ENCODE measurements at regions not wholly inside any gene's neighbourhood (a gene's known extent, or its start where the extent isn't known, plus 50 kb on each side); places are given as distances from the start of the nearest gene placed in this dataset.

DNA sequence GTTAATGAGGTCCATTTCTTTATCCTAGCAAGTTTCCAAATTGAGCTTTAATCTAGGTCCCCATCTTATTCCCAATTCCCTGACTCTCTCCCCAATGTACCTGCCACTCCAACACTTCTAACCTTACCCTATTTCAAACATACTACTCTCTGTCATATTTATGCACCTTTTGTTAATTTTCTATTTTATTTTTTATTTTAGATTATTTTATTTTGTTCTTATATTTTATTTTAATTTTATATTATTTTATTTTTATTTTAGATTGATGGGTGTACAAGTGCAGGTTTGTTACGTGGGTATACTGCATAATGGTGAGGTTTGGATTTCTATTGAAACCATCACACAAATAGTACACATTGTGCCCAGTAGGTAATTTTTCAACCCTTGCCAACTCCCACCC, 333.9 kb upstream of the ERCC4 start:
- TF ChIP-seq, protein P1, sequence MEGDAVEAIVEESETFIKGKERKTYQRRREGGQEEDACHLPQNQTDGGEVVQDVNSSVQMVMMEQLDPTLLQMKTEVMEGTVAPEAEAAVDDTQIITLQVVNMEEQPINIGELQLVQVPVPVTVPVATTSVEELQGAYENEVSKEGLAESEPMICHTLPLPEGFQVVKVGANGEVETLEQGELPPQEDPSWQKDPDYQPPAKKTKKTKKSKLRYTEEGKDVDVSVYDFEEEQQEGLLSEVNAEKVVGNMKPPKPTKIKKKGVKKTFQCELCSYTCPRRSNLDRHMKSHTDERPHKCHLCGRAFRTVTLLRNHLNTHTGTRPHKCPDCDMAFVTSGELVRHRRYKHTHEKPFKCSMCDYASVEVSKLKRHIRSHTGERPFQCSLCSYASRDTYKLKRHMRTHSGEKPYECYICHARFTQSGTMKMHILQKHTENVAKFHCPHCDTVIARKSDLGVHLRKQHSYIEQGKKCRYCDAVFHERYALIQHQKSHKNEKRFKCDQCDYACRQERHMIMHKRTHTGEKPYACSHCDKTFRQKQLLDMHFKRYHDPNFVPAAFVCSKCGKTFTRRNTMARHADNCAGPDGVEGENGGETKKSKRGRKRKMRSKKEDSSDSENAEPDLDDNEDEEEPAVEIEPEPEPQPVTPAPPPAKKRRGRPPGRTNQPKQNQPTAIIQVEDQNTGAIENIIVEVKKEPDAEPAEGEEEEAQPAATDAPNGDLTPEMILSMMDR (IDR thresholded peaks at IDR 0.05; ENCODE audit: borderline replicate concordance, extremely low read depth, low read length, poor library complexity, severe bottlenecking) = no peak
- no peak for TF ChIP-seq EZH2 (IDR thresholded peaks at IDR 0.05; ENCODE audit: borderline replicate concordance, low read depth, low read length, severe bottlenecking)
